DND-41 (cell line): ENCODE measurements at regions not wholly inside any gene's neighbourhood (a gene's known extent, or its start where the extent isn't known, plus 50 kb on each side); places are given as distances from the start of the nearest gene placed in this dataset.
"Not testable (repeated sequence)": the region's sequence is repeated elsewhere in the genome, so short reads cannot be mapped to it uniquely, and the experiment has no call there.

Source experiments
- ATAC-seq: fragments of 200-7000 bp; cut with Tn5 transposase; 3 replicates; pipeline ENCODE4 v1.9.1; 2021; ENCODE audit warnings: low read depth; ENCODE audit not compliant: insufficient read depth
- DNase-seq: peaks from one replicate; pipeline ENCODE4 v3.0.0-alpha.2; 2020
- H2AFZ ChIP-seq: 2 replicates; pipeline ENCODE4 v1.6.0; 2012; ENCODE audit warnings: low read depth, low read length
- H3K27ac ChIP-seq: 2 replicates; pipeline ENCODE4 v1.5.1; 2012; ENCODE audit warnings: low read length, inconsistent platforms
- H3K27me3 ChIP-seq: fragments of 200-600 bp; sonication (generic); 2 replicates; pipeline ENCODE4 v1.6.0; 2012; ENCODE audit warnings: low read length, mild to moderate bottlenecking, inconsistent platforms; ENCODE audit not compliant: insufficient read depth, poor library complexity
- H3K36me3 ChIP-seq: 2 replicates; pipeline ENCODE4 v1.5.1; 2012; ENCODE audit warnings: low read length, inconsistent platforms; ENCODE audit not compliant: insufficient read depth
- H3K4me1 ChIP-seq: 2 replicates; pipeline ENCODE4 v1.5.1; 2012; ENCODE audit warnings: mild to moderate bottlenecking, low read length; ENCODE audit not compliant: insufficient read depth
- H3K4me2 ChIP-seq: 2 replicates; pipeline ENCODE4 v1.6.0; 2012; ENCODE audit warnings: mild to moderate bottlenecking, moderate library complexity, low read length, inconsistent platforms; ENCODE audit not compliant: insufficient read depth
- H3K4me3 ChIP-seq, 2 experiments: fragments of 200-600 bp in 1 of 2; shearing (Covaris generic) in 1 of 2; 2 replicates each; pipeline ENCODE4 v1.5.1; 2012 to 2016; ENCODE audit warnings: inconsistent platforms in 2 of 2, low read length in 2 of 2, mild to moderate bottlenecking in 2 of 2, low read depth in 1 of 2, moderate library complexity in 1 of 2
- H3K79me2 ChIP-seq: 2 replicates; pipeline ENCODE4 v1.6.0; 2012; ENCODE audit warnings: low read length, inconsistent platforms; ENCODE audit not compliant: insufficient read depth
- H3K9ac ChIP-seq: 2 replicates; pipeline ENCODE4 v1.6.0; 2012; ENCODE audit warnings: low read depth, mild to moderate bottlenecking, inconsistent platforms, low read length, moderate library complexity
- H3K9me3 ChIP-seq: 2 replicates; pipeline ENCODE4 v1.5.1; 2012; ENCODE audit warnings: low read length, moderate library complexity, mild to moderate bottlenecking, inconsistent platforms; ENCODE audit not compliant: insufficient read depth, severe bottlenecking
- H4K20me1 ChIP-seq: 2 replicates; pipeline ENCODE4 v1.6.0; 2012; ENCODE audit warnings: low read length; ENCODE audit not compliant: insufficient read depth
- CTCF ChIP-seq: IDR thresholded peaks from 2 replicates; pipeline ENCODE4 v1.5.1; 2012; ENCODE audit warnings: borderline replicate concordance, low read length, moderate library complexity, mild to moderate bottlenecking; ENCODE audit not compliant: poor library complexity, severe bottlenecking; ENCODE audit errors: extremely low read depth
- EZH2 ChIP-seq: IDR thresholded peaks from 3 replicates; pipeline ENCODE4 v1.6.1; 2012; ENCODE audit warnings: borderline replicate concordance, low read depth, mild to moderate bottlenecking, moderate library complexity, low read length, inconsistent platforms; ENCODE audit not compliant: severe bottlenecking

GRCh38 chr5:34553581-34553980 lies 102.5 kb upstream of the RAI14 start:
- Histone ChIP-seq H3K9ac (no peak overlapping the region), H3K4me3 (no peak overlapping the region), H3K4me1 (no peaks in the 10 kb centered on the region), H3K36me3 (no peaks in the 10 kb centered on the region), H3K27ac (no peak overlapping the region), H4K20me1 (no peaks in the 10 kb centered on the region), H3K27me3 (no peaks in the 10 kb centered on the region), H2AFZ (no peak overlapping the region), H3K79me2 (no peaks in the 10 kb centered on the region), H3K9me3 (no peaks in the 10 kb centered on the region), H3K4me2 (no peak overlapping the region)
- no peak for TF ChIP-seq EZH2
- no peak for TF ChIP-seq CTCF
- DNase-seq (no peak), ATAC-seq (no peak)

GRCh38 chr5:34554641-34555040 lies 101.5 kb upstream of the RAI14 start:
- Histone ChIP-seq H3K79me2 (no peaks in the 10 kb centered on the region), H3K27ac (no peak overlapping the region), H3K9me3 (no peaks in the 10 kb centered on the region), H3K4me3 (no peak overlapping the region), H3K36me3 (no peaks in the 10 kb centered on the region), H4K20me1 (no peaks in the 10 kb centered on the region), H3K4me2 (no peak overlapping the region), H2AFZ (no peak overlapping the region), H3K27me3 (no peaks in the 10 kb centered on the region), H3K9ac (no peak overlapping the region), H3K4me1 (no peaks in the 10 kb centered on the region)
- TF ChIP-seq CTCF (no peak), EZH2 (no peak)
- DNase-seq = no peak
- no peak for ATAC-seq

- Histone ChIP-seq H3K4me3 (no peak overlapping the region), H3K79me2 (no peaks in the 10 kb centered on the region), H3K36me3 (no peaks in the 10 kb centered on the region), H3K9me3 (no peaks in the 10 kb centered on the region), H3K4me2 (no peak overlapping the region), H3K27me3 (no peaks in the 10 kb centered on the region), H3K9ac (no peak overlapping the region), H3K4me1 (no peaks in the 10 kb centered on the region), H2AFZ (no peak overlapping the region), H4K20me1 (no peaks in the 10 kb centered on the region), H3K27ac (no peak overlapping the region)
- no peak for ATAC-seq
- TF ChIP-seq EZH2 (no peak), CTCF (no peak)
- DNase-seq = no peak
Measured at GRCh38 chr5:34555699-34556508, 100.2 kb upstream of the RAI14 start.

GRCh38 chr5:34556509-34556782 lies 99.7 kb upstream of the RAI14 start:
- DNase-seq (no peak), ATAC-seq (no peak)
- Histone ChIP-seq H3K4me2 (no peak overlapping the region), H2AFZ (no peak overlapping the region), H3K9me3 (no peaks in the 10 kb centered on the region), H3K4me1 (no peaks in the 10 kb centered on the region), H3K36me3 (no peaks in the 10 kb centered on the region), H3K27me3 (no peaks in the 10 kb centered on the region), H4K20me1 (no peaks in the 10 kb centered on the region), H3K4me3 (no peak overlapping the region), H3K27ac (no peak overlapping the region), H3K79me2 (no peaks in the 10 kb centered on the region), H3K9ac (no peak overlapping the region)
- TF ChIP-seq EZH2 (no peak), CTCF (no peak)

GRCh38 chr5:34561581-34561980 lies 94.5 kb upstream of the RAI14 start:
- not testable (repeated sequence) for H3K9ac ChIP-seq, H3K79me2 ChIP-seq, H3K27me3 ChIP-seq, H3K36me3 ChIP-seq, DNase-seq, H3K9me3 ChIP-seq, H3K4me2 ChIP-seq, H2AFZ ChIP-seq, ATAC-seq, H3K4me1 ChIP-seq, H3K27ac ChIP-seq, H3K4me3 ChIP-seq, H4K20me1 ChIP-seq
